H1 (cell line): ENCODE measurements at regions not wholly inside any gene's neighbourhood (a gene's known extent, or its start where the extent isn't known, plus 50 kb on each side); places are given as distances from the start of the nearest gene placed in this dataset.

Source experiments
- ATF3 ChIP-seq: IDR thresholded peaks from 2 replicates; pipeline ENCODE4 v1.6.1; 2011; ENCODE audit warnings: low read depth, mild to moderate bottlenecking, low read length; ENCODE audit not compliant: insufficient read depth
- BACH1 ChIP-seq: IDR thresholded peaks from 2 replicates; pipeline ENCODE4 v1.6.1; 2012; ENCODE audit warnings: low read length, improper control_type of control experiment
- TF ChIP-seq, protein P1 (sequence below): fragments of 300-600 bp; sonication (generic); IDR thresholded peaks from 2 replicates; pipeline ENCODE4 v1.7.1; 2012; ENCODE audit warnings: low read length, moderate library complexity, mild to moderate bottlenecking, inconsistent platforms; ENCODE audit not compliant: insufficient replicate concordance

DNA sequence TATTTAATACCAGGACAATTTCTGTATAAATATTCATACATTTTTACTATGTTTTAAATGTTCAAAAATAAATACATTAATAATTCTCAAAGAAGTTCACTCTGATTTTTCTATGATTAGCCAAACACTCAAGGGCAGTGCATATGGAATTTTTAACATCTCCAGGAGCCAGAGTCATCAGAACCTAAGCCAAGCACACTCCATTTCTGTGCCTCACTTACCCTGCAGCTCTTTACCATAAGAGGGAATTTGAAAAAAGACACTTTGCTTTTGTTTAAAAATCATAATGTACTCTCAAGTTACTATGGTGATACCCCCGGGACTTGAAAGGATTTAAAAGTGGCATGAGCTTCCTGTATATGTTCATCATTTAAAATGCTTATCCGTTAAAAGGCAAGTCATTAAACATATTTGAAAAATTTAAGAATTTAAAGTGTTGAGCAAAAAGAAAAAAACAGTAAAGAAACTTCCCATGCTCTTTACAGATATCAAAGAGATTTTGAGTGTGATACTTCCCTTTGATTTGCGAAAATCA lies 747.4 kb upstream of the NECTIN3 start (continued):
- TF ChIP-seq, protein P1, sequence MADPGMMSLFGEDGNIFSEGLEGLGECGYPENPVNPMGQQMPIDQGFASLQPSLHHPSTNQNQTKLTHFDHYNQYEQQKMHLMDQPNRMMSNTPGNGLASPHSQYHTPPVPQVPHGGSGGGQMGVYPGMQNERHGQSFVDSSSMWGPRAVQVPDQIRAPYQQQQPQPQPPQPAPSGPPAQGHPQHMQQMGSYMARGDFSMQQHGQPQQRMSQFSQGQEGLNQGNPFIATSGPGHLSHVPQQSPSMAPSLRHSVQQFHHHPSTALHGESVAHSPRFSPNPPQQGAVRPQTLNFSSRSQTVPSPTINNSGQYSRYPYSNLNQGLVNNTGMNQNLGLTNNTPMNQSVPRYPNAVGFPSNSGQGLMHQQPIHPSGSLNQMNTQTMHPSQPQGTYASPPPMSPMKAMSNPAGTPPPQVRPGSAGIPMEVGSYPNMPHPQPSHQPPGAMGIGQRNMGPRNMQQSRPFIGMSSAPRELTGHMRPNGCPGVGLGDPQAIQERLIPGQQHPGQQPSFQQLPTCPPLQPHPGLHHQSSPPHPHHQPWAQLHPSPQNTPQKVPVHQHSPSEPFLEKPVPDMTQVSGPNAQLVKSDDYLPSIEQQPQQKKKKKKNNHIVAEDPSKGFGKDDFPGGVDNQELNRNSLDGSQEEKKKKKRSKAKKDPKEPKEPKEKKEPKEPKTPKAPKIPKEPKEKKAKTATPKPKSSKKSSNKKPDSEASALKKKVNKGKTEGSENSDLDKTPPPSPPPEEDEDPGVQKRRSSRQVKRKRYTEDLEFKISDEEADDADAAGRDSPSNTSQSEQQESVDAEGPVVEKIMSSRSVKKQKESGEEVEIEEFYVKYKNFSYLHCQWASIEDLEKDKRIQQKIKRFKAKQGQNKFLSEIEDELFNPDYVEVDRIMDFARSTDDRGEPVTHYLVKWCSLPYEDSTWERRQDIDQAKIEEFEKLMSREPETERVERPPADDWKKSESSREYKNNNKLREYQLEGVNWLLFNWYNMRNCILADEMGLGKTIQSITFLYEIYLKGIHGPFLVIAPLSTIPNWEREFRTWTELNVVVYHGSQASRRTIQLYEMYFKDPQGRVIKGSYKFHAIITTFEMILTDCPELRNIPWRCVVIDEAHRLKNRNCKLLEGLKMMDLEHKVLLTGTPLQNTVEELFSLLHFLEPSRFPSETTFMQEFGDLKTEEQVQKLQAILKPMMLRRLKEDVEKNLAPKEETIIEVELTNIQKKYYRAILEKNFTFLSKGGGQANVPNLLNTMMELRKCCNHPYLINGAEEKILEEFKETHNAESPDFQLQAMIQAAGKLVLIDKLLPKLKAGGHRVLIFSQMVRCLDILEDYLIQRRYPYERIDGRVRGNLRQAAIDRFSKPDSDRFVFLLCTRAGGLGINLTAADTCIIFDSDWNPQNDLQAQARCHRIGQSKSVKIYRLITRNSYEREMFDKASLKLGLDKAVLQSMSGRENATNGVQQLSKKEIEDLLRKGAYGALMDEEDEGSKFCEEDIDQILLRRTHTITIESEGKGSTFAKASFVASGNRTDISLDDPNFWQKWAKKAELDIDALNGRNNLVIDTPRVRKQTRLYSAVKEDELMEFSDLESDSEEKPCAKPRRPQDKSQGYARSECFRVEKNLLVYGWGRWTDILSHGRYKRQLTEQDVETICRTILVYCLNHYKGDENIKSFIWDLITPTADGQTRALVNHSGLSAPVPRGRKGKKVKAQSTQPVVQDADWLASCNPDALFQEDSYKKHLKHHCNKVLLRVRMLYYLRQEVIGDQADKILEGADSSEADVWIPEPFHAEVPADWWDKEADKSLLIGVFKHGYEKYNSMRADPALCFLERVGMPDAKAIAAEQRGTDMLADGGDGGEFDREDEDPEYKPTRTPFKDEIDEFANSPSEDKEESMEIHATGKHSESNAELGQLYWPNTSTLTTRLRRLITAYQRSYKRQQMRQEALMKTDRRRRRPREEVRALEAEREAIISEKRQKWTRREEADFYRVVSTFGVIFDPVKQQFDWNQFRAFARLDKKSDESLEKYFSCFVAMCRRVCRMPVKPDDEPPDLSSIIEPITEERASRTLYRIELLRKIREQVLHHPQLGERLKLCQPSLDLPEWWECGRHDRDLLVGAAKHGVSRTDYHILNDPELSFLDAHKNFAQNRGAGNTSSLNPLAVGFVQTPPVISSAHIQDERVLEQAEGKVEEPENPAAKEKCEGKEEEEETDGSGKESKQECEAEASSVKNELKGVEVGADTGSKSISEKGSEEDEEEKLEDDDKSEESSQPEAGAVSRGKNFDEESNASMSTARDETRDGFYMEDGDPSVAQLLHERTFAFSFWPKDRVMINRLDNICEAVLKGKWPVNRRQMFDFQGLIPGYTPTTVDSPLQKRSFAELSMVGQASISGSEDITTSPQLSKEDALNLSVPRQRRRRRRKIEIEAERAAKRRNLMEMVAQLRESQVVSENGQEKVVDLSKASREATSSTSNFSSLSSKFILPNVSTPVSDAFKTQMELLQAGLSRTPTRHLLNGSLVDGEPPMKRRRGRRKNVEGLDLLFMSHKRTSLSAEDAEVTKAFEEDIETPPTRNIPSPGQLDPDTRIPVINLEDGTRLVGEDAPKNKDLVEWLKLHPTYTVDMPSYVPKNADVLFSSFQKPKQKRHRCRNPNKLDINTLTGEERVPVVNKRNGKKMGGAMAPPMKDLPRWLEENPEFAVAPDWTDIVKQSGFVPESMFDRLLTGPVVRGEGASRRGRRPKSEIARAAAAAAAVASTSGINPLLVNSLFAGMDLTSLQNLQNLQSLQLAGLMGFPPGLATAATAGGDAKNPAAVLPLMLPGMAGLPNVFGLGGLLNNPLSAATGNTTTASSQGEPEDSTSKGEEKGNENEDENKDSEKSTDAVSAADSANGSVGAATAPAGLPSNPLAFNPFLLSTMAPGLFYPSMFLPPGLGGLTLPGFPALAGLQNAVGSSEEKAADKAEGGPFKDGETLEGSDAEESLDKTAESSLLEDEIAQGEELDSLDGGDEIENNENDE, result no peak
- TF ChIP-seq BACH1 (no peak), ATF3 (no peak)
- TF ChIP-seq, all 59 proteins: peak for 0
